Osteoblast (primary cell): ENCODE measurements at regions not wholly inside any gene's neighbourhood (a gene's known extent, or its start where the extent isn't known, plus 50 kb on each side); places are given as distances from the start of the nearest gene placed in this dataset.

Experiments
- DNase-seq: peaks from one replicate; pipeline ENCODE4 v3.0.0; 2011; ENCODE audit warnings: low spot score, mixed read lengths; ENCODE audit not compliant: insufficient read length; ENCODE audit errors: missing footprints
- H2AFZ ChIP-seq: 2 replicates; pipeline ENCODE4 v1.6.0; 2011; ENCODE audit warnings: mild to moderate bottlenecking, low read length
- H3K27ac ChIP-seq: 2 replicates; pipeline ENCODE4 v1.5.1; 2011; ENCODE audit warnings: mild to moderate bottlenecking, low read depth, low read length, moderate library complexity
- H3K27me3 ChIP-seq: 2 replicates; pipeline ENCODE4 v1.6.0; 2012; ENCODE audit warnings: mild to moderate bottlenecking, control low read depth, inconsistent platforms, low read length, moderate library complexity; ENCODE audit not compliant: insufficient read depth
- H3K36me3 ChIP-seq: 2 replicates; pipeline ENCODE4 v1.5.1; 2011; ENCODE audit warnings: mild to moderate bottlenecking, low read length, control low read depth, moderate library complexity; ENCODE audit not compliant: insufficient read depth
- H3K4me1 ChIP-seq: 2 replicates; pipeline ENCODE4 v1.5.1; 2011; ENCODE audit warnings: mild to moderate bottlenecking, low read length, control low read depth, moderate library complexity; ENCODE audit not compliant: insufficient read depth
- H3K4me2 ChIP-seq: 2 replicates; pipeline ENCODE4 v1.6.0; 2011; ENCODE audit warnings: mild to moderate bottlenecking, low read length; ENCODE audit not compliant: insufficient read depth
- H3K4me3 ChIP-seq: fragments of 200-600 bp; sonication (generic); 3 replicates; pipeline ENCODE4 v1.5.1; 2012; ENCODE audit warnings: mild to moderate bottlenecking, low read length, inconsistent platforms; ENCODE audit not compliant: insufficient read depth
- H3K79me2 ChIP-seq: 2 replicates; pipeline ENCODE4 v1.6.0; 2012; ENCODE audit warnings: mild to moderate bottlenecking, low read length, control low read depth, inconsistent platforms; ENCODE audit not compliant: insufficient read depth
- H3K9me3 ChIP-seq: 2 replicates; pipeline ENCODE4 v1.5.1; 2011; ENCODE audit warnings: low read depth, low read length, control low read depth
- H4K20me1 ChIP-seq: 2 replicates; pipeline ENCODE4 v1.6.0; 2012; ENCODE audit warnings: mild to moderate bottlenecking, low read length, control low read depth; ENCODE audit not compliant: insufficient read depth
- TF ChIP-seq, protein P1 (sequence below): IDR thresholded peaks from 2 replicates; pipeline ENCODE4 v1.5.1; 2011; ENCODE audit warnings: mild to moderate bottlenecking, low read depth, low read length, moderate library complexity; ENCODE audit errors: extremely low read depth

DNA sequence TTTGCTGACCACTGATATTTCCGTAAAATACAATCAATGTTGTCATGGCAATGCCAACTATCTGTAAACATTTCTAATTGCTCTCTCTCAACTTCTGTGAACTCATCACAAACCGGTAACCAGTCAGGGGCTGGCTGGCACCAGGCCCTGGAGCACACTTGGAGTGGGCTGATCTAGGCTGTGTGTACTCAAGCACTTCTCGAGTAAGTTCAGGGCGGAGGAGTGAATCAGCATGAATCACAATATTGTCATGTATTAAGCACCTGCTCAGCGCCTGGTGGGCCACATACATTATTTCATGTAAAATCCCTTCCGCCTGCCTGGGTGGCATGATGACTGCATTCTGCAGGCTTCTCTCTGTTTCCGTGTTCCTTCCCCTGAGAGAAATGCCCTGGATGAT lies 212.4 kb downstream of the FOXD2 start:
- peaks cover 7% of the 10 kb centered on the region for H3K4me1 ChIP-seq
- H3K4me3 ChIP-seq: no peak overlapping the region
- TF ChIP-seq, protein P1, sequence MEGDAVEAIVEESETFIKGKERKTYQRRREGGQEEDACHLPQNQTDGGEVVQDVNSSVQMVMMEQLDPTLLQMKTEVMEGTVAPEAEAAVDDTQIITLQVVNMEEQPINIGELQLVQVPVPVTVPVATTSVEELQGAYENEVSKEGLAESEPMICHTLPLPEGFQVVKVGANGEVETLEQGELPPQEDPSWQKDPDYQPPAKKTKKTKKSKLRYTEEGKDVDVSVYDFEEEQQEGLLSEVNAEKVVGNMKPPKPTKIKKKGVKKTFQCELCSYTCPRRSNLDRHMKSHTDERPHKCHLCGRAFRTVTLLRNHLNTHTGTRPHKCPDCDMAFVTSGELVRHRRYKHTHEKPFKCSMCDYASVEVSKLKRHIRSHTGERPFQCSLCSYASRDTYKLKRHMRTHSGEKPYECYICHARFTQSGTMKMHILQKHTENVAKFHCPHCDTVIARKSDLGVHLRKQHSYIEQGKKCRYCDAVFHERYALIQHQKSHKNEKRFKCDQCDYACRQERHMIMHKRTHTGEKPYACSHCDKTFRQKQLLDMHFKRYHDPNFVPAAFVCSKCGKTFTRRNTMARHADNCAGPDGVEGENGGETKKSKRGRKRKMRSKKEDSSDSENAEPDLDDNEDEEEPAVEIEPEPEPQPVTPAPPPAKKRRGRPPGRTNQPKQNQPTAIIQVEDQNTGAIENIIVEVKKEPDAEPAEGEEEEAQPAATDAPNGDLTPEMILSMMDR: no peak
- no peaks in the 10 kb centered on the region for H3K27me3 ChIP-seq
- H4K20me1 ChIP-seq: no peaks in the 10 kb centered on the region
- H3K27ac ChIP-seq: no peak overlapping the region
- no peaks in the 10 kb centered on the region for H3K36me3 ChIP-seq
- H3K4me2 ChIP-seq: no peak overlapping the region
- peak; percentile 85 for DNase-seq
- H2AFZ ChIP-seq: no peak overlapping the region
- H3K9me3 ChIP-seq: no peaks in the 10 kb centered on the region
- H3K79me2 ChIP-seq: no peaks in the 10 kb centered on the region

GRCh38 chr1:47650611-47651010 lies 212.8 kb downstream of the FOXD2 start:
- H3K4me1 ChIP-seq: peaks cover 7% of the 10 kb centered on the region
- H3K27me3 ChIP-seq: no peaks in the 10 kb centered on the region
- H3K9me3 ChIP-seq: no peaks in the 10 kb centered on the region
- TF ChIP-seq, protein P1: no peak
- no peak for DNase-seq
- no peaks in the 10 kb centered on the region for H4K20me1 ChIP-seq
- no peak overlapping the region for H3K4me3 ChIP-seq
- H3K27ac ChIP-seq: no peak overlapping the region
- H3K79me2 ChIP-seq: no peaks in the 10 kb centered on the region
- H2AFZ ChIP-seq: no peak overlapping the region
- H3K4me2 ChIP-seq: no peak overlapping the region
- H3K36me3 ChIP-seq: no peaks in the 10 kb centered on the region

GRCh38 chr1:47651311-47652089 lies 213.7 kb downstream of the FOXD2 start:
- peaks cover 7% of the 10 kb centered on the region for H3K4me1 ChIP-seq
- no peak overlapping the region for H3K4me3 ChIP-seq
- H4K20me1 ChIP-seq: no peaks in the 10 kb centered on the region
- H3K4me2 ChIP-seq: no peak overlapping the region
- TF ChIP-seq, protein P1: no peak
- no peaks in the 10 kb centered on the region for H3K27me3 ChIP-seq
- H3K36me3 ChIP-seq: no peaks in the 10 kb centered on the region
- no peaks in the 10 kb centered on the region for H3K79me2 ChIP-seq
- DNase-seq: no peak
- no peaks in the 10 kb centered on the region for H3K9me3 ChIP-seq
- no peak overlapping the region for H3K27ac ChIP-seq
- H2AFZ ChIP-seq: no peak overlapping the region

DNA sequence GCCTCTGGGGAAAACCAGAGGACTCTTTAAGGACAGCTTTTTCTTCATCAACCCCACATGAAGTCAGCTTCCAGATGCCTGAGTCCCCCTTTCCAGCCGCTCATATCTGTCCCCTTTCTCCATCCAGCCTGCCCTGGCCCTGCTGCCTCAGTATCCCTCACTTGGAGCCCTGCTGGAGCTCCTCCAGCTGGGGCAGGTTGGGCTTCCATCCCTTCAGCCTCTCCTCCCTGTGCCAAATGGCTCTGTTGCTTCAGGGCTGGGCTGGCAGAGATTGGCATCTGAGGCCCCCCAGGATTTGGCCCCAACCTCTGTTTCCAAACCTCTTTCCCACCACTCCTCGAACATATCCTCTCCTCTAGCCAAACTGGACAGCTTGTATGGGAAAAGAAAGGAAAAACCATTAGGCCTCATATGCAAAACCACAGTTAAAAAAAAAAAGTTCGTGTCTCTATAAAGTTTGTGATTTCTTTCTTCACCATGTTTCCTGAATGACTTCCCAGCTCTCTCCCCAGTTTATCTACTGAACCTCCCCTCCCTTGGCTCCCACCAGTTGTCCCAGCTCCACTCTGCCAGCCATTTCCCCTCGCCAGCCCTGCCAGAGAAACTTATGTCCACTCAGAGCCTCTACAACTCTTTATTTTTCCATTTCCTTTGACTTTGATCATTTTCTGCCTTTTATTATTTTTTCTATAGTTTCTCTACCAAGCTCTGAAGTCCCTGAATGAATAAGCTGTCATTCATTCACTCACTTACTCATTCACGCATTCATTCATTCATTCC lies 217.9 kb downstream of the FOXD2 start:
- Histone ChIP-seq H3K27ac (no peak overlapping the region), H3K27me3 (no peaks in the 10 kb centered on the region), H3K36me3 (no peaks in the 10 kb centered on the region), H3K79me2 (no peaks in the 10 kb centered on the region), H3K9me3 (no peaks in the 10 kb centered on the region), H4K20me1 (no peaks in the 10 kb centered on the region), H3K4me3 (no peak overlapping the region), H2AFZ (no peak overlapping the region), H3K4me2 (no peak overlapping the region), H3K4me1 (peaks cover 5% of the 10 kb centered on the region)
- TF ChIP-seq, protein P1: no peak
- DNase-seq: no peak
